ENCODE measurements at regions not wholly inside any gene's neighbourhood (a gene's known extent, or its start where the extent isn't known, plus 50 kb on each side); places are given as distances from the start of the nearest gene placed in this dataset.

DNA sequence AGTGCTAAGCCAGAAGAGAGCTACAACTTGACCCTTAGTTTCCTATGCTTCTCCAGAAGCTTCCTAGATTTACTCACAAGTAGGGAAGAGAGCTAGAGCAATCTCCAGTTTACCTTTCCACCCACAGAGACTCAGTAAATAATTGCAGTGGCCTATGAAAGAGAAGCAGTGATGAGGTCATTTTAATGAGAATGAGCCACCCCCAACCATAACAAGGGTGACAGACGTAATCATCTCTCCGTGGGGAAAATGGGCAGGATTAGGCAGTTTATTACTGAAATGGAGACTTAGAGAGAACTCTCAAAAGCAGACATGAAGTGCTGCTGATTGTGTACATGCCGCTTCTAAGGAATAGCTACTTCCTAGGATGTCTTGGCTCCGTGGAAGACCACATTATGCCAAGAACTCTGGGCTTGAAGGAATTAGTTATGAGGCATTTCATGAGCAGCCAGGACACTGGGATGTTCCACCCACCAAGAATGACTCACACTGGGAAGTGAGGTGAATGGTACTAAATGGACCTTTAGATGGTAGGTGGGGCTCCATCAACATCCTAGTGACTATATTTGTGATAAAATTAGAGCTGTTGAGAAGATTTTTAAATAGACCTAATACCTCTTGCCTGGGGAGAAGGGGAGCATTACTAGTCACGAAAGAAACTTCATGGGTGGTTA, 160.9 kb downstream of the EDEM1 start:
- intact Hi-C loops (cut with DNase I), result no loop called here
- H3K27ac ChIP-seq (replicated peaks in 1 of 4), result no peak overlapping the region
- H3K4me3 ChIP-seq, result no peak overlapping the region
- H3K4me1 ChIP-seq, result peaks cover 0 to 4% (median 0%) of the 10 kb centered on the region in 4 donors
- 72% methylated on average over 5 of the region's 5 CpGs for WGBS
- TF ChIP-seq, protein P1, sequence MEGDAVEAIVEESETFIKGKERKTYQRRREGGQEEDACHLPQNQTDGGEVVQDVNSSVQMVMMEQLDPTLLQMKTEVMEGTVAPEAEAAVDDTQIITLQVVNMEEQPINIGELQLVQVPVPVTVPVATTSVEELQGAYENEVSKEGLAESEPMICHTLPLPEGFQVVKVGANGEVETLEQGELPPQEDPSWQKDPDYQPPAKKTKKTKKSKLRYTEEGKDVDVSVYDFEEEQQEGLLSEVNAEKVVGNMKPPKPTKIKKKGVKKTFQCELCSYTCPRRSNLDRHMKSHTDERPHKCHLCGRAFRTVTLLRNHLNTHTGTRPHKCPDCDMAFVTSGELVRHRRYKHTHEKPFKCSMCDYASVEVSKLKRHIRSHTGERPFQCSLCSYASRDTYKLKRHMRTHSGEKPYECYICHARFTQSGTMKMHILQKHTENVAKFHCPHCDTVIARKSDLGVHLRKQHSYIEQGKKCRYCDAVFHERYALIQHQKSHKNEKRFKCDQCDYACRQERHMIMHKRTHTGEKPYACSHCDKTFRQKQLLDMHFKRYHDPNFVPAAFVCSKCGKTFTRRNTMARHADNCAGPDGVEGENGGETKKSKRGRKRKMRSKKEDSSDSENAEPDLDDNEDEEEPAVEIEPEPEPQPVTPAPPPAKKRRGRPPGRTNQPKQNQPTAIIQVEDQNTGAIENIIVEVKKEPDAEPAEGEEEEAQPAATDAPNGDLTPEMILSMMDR (IDR thresholded peaks at IDR 0.05), result no peak
- TF ChIP-seq POLR2AphosphoS5 (IDR thresholded peaks at IDR 0.05) (no peak), POLR2A (IDR thresholded peaks at IDR 0.05; ENCODE audit: low read depth) (no peak), EP300 (IDR thresholded peaks at IDR 0.05) (no peak)
- H3K9me3 ChIP-seq, result peaks cover 0 to 9% (median 2%) of the 10 kb centered on the region in 4 donors
- peaks cover 0 to 1% (median 0%) of the 10 kb centered on the region in 4 donors for H3K27me3 ChIP-seq
- DNase-seq (ENCODE audit: extremely low spot score), result no peak
- H3K36me3 ChIP-seq, result no peaks in the 10 kb centered on the region

DNA sequence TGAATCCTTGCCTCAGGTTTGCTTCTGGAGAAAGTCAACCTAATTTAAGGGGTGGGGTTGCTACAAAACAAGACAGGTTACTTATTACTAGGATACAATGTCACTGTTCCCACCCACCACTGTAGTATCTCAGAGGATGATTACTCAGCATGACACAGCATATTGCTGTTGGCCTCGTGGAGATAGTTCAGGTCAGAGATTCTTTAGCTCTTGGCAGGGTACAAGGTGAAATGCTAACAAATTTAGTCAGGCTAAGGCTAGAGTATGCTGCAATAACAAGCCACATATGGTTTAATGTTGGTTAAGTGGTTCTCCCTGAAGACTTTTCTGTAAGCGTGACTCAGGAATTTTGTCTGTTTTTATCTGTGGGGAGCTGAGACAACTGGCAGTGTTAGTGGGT, 161.8 kb downstream of the EDEM1 start:
- no peak overlapping the region for H3K27ac ChIP-seq (replicated peaks in 1 of 4)
- no peaks in the 10 kb centered on the region for H3K36me3 ChIP-seq
- DNase-seq (ENCODE audit: extremely low spot score), result no peak
- intact Hi-C loops (cut with DNase I), result no loop called here
- no peak overlapping the region for H3K4me3 ChIP-seq
- H3K9me3 ChIP-seq, result peaks cover 0 to 9% (median 2%) of the 10 kb centered on the region in 4 donors
- H3K27me3 ChIP-seq, result no peaks in the 10 kb centered on the region
- no peak for TF ChIP-seq EP300 (IDR thresholded peaks at IDR 0.05)
- H3K4me1 ChIP-seq, result peaks cover 0 to 4% (median 0%) of the 10 kb centered on the region in 4 donors
- WGBS, result 72% methylated on average over 2 of the region's 2 CpGs

DNA sequence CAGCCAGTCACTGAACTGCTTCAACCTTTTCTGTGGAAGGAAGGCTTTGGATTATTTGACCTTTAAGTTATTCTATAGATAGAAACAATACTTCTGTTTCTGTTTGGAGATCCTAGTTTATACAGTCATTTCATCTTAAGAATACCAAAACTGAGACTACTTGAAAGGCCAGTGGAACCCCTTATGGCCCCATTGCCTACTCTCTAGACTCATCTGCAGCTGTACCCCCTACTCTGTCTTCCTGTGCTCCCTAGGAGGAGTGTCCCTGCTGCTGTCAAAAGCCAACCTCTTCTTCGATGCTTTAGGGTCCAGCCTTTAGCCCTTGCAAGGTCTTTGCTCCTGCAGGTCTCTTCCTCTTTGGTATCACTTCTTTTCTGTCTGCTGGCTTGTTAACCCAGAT, 169.6 kb downstream of the EDEM1 start:
- no peak overlapping the region for H3K4me3 ChIP-seq
- H3K27me3 ChIP-seq, result no peaks in the 10 kb centered on the region
- intact Hi-C loops (cut with DNase I), result no loop called here
- TF ChIP-seq EP300 (IDR thresholded peaks at IDR 0.05) (no peak), POLR2AphosphoS5 (IDR thresholded peaks at IDR 0.05) (no peak), POLR2A (IDR thresholded peaks at IDR 0.05; ENCODE audit: low read depth) (no peak)
- TF ChIP-seq, protein P1 (IDR thresholded peaks at IDR 0.05), result no peak
- no peaks in the 10 kb centered on the region for H3K4me1 ChIP-seq
- 84% methylated on average over 1 of the region's 1 CpG for WGBS
- DNase-seq (ENCODE audit: extremely low spot score), result peak; percentile 47
- peaks cover 0 to 13% (median 0%) of the 10 kb centered on the region in 4 donors for H3K9me3 ChIP-seq
- no peak overlapping the region for H3K27ac ChIP-seq (replicated peaks in 1 of 4)
- no peaks in the 10 kb centered on the region for H3K36me3 ChIP-seq

DNA sequence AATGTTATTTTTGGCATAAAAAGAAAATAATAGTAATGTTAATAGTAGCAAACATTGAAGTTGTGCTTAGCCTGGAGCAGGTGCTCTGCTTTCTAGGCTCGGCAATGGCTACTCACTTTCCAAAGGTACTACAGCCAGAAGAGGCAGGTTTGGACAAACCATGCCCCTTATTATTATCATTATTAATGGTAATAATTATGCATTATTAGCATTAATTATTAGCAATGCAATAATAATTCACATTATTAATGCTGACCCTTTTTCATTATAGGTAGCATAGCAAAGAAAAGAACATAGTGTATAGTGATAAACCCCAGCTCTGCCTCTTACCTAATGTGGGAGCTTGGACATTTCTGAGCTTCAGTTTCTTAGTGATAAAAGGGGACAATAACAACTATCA, 171.4 kb downstream of the EDEM1 start:
- no peak overlapping the region for H3K4me3 ChIP-seq
- H3K27me3 ChIP-seq, result no peaks in the 10 kb centered on the region
- 88% methylated on average over 1 of the region's 1 CpG for WGBS
- H3K27ac ChIP-seq (replicated peaks in 1 of 4), result no peak overlapping the region
- no peaks in the 10 kb centered on the region for H3K36me3 ChIP-seq
- intact Hi-C loops (cut with DNase I), result no loop called here
- peaks cover 0 to 13% (median 0%) of the 10 kb centered on the region in 4 donors for H3K9me3 ChIP-seq
- TF ChIP-seq, protein P1 (IDR thresholded peaks at IDR 0.05), result no peak
- TF ChIP-seq EP300 (IDR thresholded peaks at IDR 0.05) (no peak), POLR2AphosphoS5 (IDR thresholded peaks at IDR 0.05) (no peak), POLR2A (IDR thresholded peaks at IDR 0.05; ENCODE audit: low read depth) (no peak)
- H3K4me1 ChIP-seq, result no peaks in the 10 kb centered on the region
- no peak for DNase-seq (ENCODE audit: extremely low spot score)

- 92% methylated on average over 3 of the region's 3 CpGs for WGBS
- no peak overlapping the region for H3K27ac ChIP-seq (replicated peaks in 1 of 4)
- H3K36me3 ChIP-seq, result no peaks in the 10 kb centered on the region
- TF ChIP-seq EP300 (IDR thresholded peaks at IDR 0.05), result no peak
- TF ChIP-seq, protein P1 (IDR thresholded peaks at IDR 0.05), result no peak
- TF ChIP-seq POLR2AphosphoS5 (IDR thresholded peaks at IDR 0.05), result no peak
- no peak for TF ChIP-seq POLR2A (IDR thresholded peaks at IDR 0.05; ENCODE audit: low read depth)
- DNase-seq (ENCODE audit: extremely low spot score), result no peak
- H3K4me3 ChIP-seq, result no peak overlapping the region
- intact Hi-C loops (cut with DNase I), result no loop called here
- peaks cover 0 to 13% (median 0%) of the 10 kb centered on the region in 4 donors for H3K9me3 ChIP-seq
- no peaks in the 10 kb centered on the region for H3K27me3 ChIP-seq
- no peaks in the 10 kb centered on the region for H3K4me1 ChIP-seq
These were observed 172.9 kb downstream of the EDEM1 start for GRCh38 chr3:5360453-5360852.
